ENCODE measurements at regions not wholly inside any gene's neighbourhood (a gene's known extent, or its start where the extent isn't known, plus 50 kb on each side); places are given as distances from the start of the nearest gene placed in this dataset.

- Histone ChIP-seq H3K27ac (ENCODE audit: control insufficient read depth, insufficient read depth, low read length) (no peak overlapping the region), H3K79me2 (ENCODE audit: control insufficient read depth, insufficient read depth, low read length) (no peaks in the 10 kb centered on the region), H3K9ac (ENCODE audit: control insufficient read depth, extremely low read depth, insufficient read depth, low read length) (no peak overlapping the region), H3K4me2 (ENCODE audit: control insufficient read depth, extremely low read depth, insufficient read depth, low read depth, low read length) (no peak overlapping the region), H3K4me3 (ENCODE audit: control insufficient read depth in 2 of 3, extremely low read depth in 1 of 3, insufficient read depth in 2 of 3, low read depth in 1 of 3, low read length in 3 of 3) (no peak overlapping the region), H3K36me3 (ENCODE audit: control insufficient read depth in 2 of 2, extremely low read depth in 1 of 2, insufficient read depth in 2 of 2, low read length in 2 of 2) (no peaks in the 10 kb centered on the region), H4K20me1 (ENCODE audit: control insufficient read depth, extremely low read depth, insufficient read depth, low read length) (no peaks in the 10 kb centered on the region), H3K9me1 (ENCODE audit: control insufficient read depth, extremely low read depth, insufficient read depth, low read length) (no peaks in the 10 kb centered on the region), H3K9me3 (ENCODE audit: control insufficient read depth, low read depth, low read length) (no peaks in the 10 kb centered on the region), H2AFZ (ENCODE audit: control insufficient read depth, low read length) (no peak overlapping the region), H3K27me3 (ENCODE audit: control insufficient read depth, extremely low read depth, insufficient read depth, low read length) (no peaks in the 10 kb centered on the region), H3K4me1 (ENCODE audit: control insufficient read depth, extremely low read depth, insufficient read depth, low read length) (no peaks in the 10 kb centered on the region)
- dilution Hi-C loops (cut with MboI; ENCODE audit: extremely low pct_ligation_motif_present, low sequenced_read_pairs): no loop called here
- no peak for TF ChIP-seq EZH2 (IDR thresholded peaks at IDR 0.05; ENCODE audit: low read length)
- no peak for TF ChIP-seq CTCF (optimal IDR thresholded peaks at IDR 0.05 in 1 of 3, IDR thresholded peaks at IDR 0.05 in 1 of 3, conservative IDR thresholded peaks at IDR 0.05 in 1 of 3; ENCODE audit: extremely low read depth in 1 of 3, insufficient read depth in 2 of 3, low read length in 3 of 3)
- no peak for DNase-seq (ENCODE audit: low read depth, low spot score)
- FAIRE-seq: no peak
These were observed 1029.3 kb downstream of the TECRL start for GRCh38 chr4:63379750-63380522.

GRCh38 chr4:63371001-63371400 is 1038.2 kb downstream of the TECRL start:
- no peak overlapping the region for H3K4me2 ChIP-seq (ENCODE audit: control insufficient read depth, extremely low read depth, insufficient read depth, low read depth, low read length)
- dilution Hi-C loops (cut with MboI; ENCODE audit: extremely low pct_ligation_motif_present, low sequenced_read_pairs): no loop called here
- H3K27me3 ChIP-seq (ENCODE audit: control insufficient read depth, extremely low read depth, insufficient read depth, low read length): no peaks in the 10 kb centered on the region
- H3K9me3 ChIP-seq (ENCODE audit: control insufficient read depth, low read depth, low read length): no peaks in the 10 kb centered on the region
- no peaks in the 10 kb centered on the region for H3K79me2 ChIP-seq (ENCODE audit: control insufficient read depth, insufficient read depth, low read length)
- no peaks in the 10 kb centered on the region for H3K4me1 ChIP-seq (ENCODE audit: control insufficient read depth, extremely low read depth, insufficient read depth, low read length)
- H2AFZ ChIP-seq (ENCODE audit: control insufficient read depth, low read length): no peak overlapping the region
- DNase-seq (ENCODE audit: low read depth, low spot score) (no peak), FAIRE-seq (no peak)
- no peak overlapping the region for H3K27ac ChIP-seq (ENCODE audit: control insufficient read depth, insufficient read depth, low read length)
- no peaks in the 10 kb centered on the region for H3K9me1 ChIP-seq (ENCODE audit: control insufficient read depth, extremely low read depth, insufficient read depth, low read length)
- H3K36me3 ChIP-seq (ENCODE audit: control insufficient read depth in 2 of 2, extremely low read depth in 1 of 2, insufficient read depth in 2 of 2, low read length in 2 of 2): no peaks in the 10 kb centered on the region
- TF ChIP-seq CTCF (optimal IDR thresholded peaks at IDR 0.05 in 1 of 3, IDR thresholded peaks at IDR 0.05 in 1 of 3, conservative IDR thresholded peaks at IDR 0.05 in 1 of 3; ENCODE audit: extremely low read depth in 1 of 3, insufficient read depth in 2 of 3, low read length in 3 of 3): no peak
- TF ChIP-seq EZH2 (IDR thresholded peaks at IDR 0.05; ENCODE audit: low read length): no peak
- no peaks in the 10 kb centered on the region for H4K20me1 ChIP-seq (ENCODE audit: control insufficient read depth, extremely low read depth, insufficient read depth, low read length)
- no peak overlapping the region for H3K9ac ChIP-seq (ENCODE audit: control insufficient read depth, extremely low read depth, insufficient read depth, low read length)
- H3K4me3 ChIP-seq (ENCODE audit: control insufficient read depth in 2 of 3, extremely low read depth in 1 of 3, insufficient read depth in 2 of 3, low read depth in 1 of 3, low read length in 3 of 3): no peak overlapping the region

Data from keratinocyte (primary cell).